H4 (cell line): ENCODE measurements at regions not wholly inside any gene's neighbourhood (a gene's known extent, or its start where the extent isn't known, plus 50 kb on each side); places are given as distances from the start of the nearest gene placed in this dataset.
"Not testable (repeated sequence)": the region's sequence is repeated elsewhere in the genome, so short reads cannot be mapped to it uniquely, and the experiment has no call there.

ENCODE experiments used
- DNase-seq: peaks from one replicate; pipeline ENCODE4 v3.0.0-alpha.2; 2015; ENCODE audit warnings: low spot score

DNA sequence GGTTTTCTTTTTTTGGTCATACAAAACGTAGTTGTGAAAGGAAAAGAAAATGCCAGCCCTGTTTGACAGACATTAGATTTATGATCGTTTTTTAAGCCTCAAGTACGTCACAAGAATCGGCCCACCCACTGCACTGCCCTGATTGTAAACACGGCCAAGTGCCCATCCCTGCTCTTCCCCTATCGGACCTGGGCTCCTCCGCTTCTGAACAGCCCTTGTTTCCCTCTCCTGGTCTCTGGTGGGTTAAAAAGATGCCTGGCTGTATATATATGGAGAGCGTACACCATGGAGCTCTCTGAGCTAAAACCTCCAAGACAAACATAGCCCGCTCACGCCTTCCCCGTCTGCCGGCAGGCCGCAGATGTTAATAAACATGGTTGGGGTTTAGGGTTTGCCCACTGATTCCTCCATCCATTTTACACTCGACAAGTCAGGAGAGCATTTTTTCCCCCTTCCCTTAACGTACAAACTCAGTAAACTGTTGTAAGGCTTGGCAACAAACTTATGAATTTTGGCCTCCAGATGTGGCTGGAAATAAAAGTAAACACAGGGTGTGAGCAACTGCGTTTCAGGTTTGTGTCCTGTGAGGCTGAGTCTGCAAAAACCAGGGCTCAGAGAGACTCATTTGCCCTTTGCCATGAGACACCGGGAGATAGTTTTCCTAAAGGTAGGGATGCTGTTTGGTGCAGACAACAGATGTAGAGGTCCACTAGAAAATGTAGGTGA is 325.9 kb downstream of the SOX9 start:
- DNase-seq = no peak

DNA sequence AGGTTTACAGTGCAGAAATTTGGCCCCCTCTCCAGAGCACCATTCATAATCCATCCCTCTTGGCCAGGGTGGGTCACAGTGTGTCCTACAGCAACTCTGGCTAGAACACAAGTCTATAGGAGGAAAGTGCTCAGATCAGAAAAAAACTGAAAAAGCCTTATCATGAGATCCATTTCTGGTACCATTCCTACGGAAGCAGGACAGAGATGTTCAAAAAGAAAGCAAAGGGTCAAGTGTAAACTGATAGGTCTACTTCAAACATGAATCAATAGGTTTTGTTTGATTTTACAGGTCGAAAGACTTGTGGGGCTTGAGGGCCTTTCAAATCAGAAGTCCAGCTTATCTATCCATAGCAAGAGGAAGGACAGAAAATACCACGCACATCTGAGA is 326.4 kb downstream of the SOX9 start:
- DNase-seq = no peak

DNA sequence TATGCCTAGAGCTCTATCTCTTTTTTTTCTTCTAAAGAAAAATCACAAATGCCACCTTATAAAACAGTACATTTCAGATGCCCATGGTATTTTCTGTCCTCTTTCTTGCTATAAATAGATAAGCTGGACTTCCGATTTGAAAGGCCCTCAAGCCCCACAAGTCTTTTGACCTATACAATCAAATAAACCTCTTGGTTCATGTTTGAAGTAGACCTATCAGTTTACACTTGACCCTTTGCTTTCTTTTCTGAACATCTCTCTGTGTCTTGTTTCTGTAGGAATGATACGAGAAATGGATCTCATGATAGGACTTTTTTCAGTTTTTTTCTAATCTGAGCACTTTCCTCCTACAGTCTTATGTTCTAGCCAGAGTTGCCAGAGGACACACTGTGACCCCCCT is 327.2 kb downstream of the SOX9 start:
- no peak for DNase-seq

DNA sequence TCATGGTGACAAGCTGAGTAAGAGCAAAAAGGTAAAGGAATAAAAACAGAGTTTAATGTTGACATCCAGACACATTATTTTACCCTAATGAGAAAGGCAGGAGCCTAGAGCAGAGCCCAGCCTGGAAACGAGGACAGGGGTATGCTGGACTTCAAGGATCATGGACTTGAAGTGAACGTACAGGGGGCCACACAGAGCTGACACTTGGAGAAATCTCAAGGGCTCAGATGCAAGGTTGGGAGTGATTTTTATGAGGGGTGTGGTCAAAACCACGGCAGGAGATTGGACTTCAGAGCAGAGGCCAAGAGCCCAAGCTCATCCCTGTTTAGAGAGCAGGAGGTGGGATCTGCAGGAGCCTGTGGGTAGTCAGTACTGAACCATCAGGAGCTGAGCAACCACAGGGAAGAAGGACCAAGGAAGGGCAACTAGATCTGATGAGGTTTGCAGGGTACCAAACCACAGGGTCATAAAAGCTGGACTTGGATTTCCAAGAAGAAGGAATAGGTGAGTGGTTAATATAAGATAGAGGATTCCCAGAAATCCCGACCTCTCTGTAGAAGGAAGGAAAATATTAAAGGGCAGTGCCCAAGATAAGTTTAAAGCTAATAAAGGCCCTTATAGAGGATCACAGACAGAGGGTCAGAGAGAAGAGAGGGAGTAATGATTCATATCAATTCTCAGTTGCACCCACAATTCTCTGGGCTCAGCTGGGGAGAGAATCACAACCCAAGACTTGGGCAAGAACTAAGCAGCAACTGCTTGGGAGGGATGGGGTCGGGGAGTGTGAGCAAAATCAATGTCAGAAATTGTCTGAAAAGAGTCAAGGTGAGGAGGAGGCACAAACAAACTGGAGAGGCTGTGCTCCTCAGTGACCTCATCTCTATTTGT is 331.7 kb downstream of the SOX9 start:
- no peak for DNase-seq

DNA sequence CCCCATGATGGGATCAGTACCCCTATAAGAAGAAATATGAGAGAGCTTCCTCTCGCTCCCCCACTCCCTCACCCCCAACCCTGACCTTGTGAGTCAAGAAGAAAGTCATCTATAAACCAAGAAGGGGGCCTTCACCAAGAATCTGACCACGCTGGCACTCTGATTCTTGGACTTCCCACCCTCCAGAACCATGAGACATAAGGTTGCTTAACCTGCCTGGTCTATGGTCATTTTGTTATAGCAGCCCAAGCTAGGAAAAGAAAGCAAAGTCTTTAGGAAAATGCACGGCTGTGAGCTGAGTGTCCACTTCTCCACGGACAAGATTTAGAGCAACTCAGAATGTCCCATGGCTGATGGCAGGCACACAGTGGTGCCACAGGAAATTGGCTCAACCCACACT is 333.5 kb downstream of the SOX9 start:
- DNase-seq = no peak

DNA sequence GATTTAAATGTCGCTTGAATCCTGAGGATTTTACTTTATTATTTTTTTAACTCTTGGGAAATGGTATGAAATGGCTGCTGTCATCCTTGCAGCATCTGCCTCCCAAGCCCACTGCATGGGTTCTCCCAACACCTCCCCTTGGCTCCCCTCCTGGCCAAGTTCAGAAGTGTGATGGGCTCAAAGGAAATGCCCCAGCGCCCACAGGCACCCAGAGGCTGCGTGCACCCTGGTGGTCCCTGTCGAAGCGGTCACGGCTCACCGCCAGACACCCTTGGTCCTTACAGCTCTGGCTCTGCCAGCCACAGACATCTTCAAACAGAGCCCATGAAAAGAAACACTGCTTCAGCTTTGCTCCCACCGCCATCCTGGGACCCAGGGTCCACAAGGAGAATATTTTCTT is 334.7 kb downstream of the SOX9 start:
- DNase-seq = no peak

DNA sequence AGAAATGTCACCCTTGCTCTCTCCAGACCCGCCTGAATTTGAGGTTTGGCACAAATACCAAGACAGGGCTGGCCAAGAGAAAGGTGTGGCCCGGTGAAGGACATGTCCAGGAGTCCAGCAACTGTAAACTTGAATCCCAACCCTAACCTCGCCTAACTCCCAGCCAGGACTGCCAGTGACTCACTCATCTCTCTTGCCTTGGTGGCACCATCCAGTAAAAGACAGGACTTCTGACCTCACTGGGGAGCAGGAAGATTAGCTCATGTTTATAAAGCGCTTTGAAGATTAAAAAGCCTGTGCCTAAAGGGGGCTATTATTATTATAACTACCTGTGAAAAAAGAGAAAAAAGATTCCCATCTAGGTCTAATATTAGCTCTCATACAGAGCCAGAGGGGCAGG is 335.3 kb downstream of the SOX9 start:
- peak; percentile 46 for DNase-seq

DNA sequence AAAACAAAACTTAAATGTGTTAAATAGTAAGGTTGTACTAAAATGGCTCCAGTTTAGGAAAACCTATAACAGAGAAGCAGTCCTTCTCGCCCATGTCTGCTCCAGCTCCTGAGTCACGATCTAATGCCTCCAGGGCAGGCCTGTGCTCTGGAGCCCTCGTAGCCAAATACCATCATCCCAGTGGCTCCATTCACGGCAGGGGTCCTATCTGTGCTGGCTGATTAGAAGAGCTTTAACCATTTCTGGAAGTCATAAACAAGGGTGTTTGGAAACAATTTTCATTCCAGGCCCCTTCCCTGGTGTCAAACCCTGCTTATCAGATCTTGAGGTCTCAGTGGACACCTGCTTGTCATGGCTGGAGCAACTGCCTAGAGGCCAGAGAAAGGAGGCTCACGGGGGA is 336.9 kb downstream of the SOX9 start:
- DNase-seq = no peak

DNA sequence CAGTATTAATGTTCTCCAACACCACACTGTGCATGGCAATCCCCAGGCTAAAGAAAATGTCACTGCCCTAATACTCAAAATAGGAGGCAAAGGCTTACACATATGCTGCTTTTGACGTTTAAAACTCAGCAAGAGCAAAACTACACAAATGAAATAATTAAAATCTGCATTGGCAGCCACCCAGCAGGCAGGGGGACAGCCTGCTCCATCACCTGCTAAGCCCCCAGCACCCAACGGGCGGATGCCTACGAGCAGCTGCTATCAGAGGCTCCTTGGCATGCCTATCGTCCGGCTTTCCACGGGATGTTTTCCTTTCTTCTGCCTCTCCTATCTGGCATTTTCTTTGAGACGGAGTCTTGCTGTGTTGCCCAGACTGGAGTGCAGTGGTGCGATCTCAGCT is 337.5 kb downstream of the SOX9 start:
- DNase-seq = no peak

DNA sequence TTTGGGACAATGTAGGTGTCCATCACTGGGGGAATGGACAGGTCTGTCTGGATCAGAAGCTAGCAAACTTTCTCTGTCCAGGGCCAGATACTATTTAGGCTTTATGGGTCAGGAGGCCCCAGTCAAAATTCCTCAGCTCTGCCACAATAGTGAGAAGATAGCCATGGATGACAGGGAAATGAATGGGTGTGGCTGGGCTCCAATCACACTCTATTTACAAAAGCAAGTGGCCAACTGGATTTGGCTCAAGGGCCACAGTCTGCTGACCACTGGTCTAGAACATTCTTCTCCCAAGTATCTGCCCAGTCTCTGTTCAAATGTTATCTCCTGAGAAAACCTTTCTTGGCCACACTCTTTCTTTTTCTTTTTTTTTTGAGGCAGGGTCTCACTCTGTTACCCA is 339.9 kb downstream of the SOX9 start:
- DNase-seq = no peak

DNA sequence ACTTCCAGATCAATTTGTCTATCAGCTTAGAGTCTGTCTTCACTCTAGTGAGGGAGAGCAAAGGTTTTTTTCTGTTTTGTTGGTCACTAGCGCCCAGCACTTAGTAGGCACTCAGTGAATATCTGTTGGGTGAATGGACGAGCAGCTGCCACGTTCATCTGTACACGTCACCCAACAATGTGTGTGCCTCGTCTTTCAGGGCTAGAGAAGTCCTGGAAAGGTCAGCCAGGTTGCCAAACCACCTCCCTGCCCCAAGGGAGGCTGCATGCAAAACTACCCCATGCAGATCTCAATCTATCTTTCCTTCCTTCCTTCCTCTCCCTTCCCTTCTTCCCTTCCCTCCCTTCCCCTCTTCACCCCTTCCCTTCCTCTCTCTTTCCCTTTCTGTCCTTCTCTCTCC is 340.9 kb downstream of the SOX9 start:
- DNase-seq = no peak

DNA sequence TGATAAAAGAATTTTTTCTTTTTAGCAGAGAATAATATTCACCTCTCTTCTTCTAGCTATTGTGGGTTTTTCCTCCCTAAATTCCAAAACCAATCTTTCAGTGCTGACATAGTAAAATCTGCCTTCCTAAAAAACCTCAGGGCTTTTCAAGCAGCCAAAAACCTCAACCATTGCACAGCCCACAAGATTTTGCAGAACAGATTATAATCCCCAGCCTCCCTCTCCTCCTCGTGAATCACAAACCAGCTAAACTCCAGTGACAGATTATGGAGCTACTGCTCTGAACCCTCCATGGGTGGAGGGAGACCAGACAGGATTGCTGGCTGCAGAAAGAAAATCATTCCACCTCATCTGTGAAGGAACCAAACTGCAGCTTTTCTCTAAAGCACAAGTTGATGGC is 341.6 kb downstream of the SOX9 start:
- no peak for DNase-seq

DNA sequence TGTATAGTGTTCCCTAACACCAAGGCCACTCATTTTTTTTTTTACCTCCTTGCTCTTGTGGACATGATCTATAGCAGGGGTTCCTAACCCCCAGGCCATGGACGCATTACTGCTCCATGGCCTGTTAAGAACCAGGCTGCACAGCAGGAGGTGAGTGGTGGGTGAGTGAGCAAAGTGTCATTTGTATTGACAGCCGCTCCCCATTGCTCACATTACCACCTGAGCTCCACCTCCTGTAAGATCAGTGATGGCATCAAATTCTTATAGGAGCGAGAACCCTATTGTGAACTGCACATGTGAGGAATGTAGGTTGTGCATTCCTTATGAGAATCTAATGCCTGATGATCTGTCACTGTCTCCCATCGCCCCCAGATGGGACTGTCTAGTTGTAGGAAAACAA is 342.0 kb downstream of the SOX9 start:
- DNase-seq = no peak

DNA sequence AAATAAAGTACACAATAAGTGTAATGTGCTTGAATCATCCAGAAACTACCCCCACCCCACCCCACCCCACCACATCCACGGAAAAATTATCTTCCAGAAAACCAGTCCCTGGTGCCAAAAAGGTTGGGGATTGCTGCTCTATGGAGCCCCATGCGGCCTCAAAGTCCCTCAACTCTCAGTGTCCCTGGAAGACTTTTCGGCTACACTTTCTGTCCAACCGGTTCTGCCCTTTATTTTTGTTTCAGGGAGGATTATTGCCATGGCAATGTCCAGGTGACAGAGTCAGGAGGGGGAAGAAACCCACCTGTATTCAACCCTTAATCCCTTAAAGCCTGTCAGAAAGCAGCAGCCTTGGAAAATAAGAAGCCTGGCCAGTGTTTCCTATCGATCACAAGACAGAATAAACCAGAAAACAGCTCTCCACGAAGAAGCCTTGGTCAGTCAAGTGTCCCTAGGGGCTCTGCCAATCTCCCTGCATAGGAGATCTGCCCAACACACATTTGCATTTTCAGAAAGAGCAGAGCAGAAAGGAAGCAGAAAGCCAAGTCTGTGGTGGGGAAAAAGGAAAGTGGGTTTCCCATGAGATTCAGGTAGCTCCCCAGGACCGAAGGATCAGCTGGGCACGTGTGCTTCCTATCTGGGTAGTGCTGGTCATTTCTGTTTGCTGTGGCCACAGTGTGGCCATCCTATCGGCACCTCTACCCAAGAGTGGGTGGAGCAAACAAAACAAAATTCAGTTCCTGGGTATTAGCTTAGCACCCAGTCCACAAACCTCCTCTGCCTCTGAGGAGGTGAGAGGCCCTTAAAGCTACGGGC is 342.7 kb downstream of the SOX9 start:
- no peak for DNase-seq

DNA sequence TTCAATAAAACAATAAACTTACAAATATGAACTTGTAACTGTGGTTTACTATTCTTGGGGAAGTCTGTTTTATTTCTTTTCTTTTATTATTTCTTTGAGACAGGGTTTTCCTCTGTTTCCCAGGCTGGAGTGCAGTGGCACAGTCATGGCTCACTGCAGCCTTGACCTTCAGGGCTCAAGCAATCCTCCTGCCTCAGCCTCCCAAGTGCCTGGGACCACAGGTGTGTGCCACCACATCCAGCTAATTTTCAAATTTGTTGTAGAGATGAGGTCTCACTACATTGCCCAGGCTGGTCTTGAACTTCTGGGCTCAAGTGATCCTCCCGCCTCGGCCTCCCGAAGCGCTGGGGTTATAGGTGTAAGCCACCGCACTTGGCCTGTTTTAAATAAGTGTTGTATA is 343.4 kb downstream of the SOX9 start:
- DNase-seq = not testable (repeated sequence)

DNA sequence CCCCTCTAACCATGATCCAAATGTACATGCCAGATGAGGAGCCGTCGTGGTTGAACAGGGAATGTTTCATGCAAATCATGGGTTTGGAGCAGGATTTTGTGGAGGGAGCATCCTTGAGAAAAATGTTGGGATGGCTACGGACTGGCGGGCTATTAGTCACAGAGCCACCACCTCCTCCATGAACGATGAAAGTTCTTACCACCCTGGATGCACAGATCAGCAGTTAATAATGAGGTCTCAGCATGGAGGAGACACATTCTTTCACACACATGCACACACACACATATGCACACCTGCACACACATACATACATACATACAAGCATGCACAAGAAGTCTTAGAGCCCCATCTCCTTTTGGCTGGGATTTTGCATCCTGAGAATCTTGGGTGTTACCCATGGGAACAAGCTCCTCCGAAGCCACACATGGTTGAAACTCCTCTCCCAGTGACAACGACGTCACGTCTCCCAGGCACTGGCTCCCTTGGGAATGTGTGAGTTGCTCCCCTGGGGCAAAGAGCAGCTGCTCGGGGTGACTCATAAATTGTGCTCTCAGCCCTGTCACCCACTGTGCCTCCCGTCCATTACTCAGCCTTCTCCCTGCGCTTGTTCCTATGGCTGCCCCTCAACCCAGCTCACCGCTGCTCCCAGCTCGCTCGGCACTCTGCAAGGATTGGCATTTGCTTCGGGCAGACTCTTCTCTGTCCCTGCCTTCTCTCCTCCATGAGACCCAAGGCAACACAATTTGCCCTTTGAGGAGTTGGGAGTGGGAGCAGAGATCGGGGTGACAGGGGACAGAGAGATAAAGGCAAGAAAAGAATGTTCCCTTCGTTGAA is 344.6 kb downstream of the SOX9 start:
- peak; percentile 88 for DNase-seq

DNA sequence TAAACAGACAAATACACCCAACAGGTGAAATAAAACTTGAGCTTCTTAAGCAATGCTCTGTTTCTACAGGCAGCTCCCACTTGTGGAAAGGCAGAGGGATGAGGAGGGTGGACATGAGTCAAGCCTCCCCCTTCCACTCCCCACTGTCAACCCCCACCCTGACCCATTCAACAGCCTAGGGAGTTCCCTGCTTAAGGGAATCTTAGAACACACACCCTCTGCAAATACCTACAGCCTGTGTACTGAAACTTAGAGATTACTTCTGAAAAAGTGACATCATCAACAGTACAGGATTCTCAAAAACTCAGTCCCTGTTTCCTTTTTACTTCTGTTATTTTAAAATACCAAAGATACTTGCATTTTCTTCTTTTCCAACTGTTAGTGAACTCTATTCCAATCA is 345.4 kb downstream of the SOX9 start:
- DNase-seq = peak; percentile 45

DNA sequence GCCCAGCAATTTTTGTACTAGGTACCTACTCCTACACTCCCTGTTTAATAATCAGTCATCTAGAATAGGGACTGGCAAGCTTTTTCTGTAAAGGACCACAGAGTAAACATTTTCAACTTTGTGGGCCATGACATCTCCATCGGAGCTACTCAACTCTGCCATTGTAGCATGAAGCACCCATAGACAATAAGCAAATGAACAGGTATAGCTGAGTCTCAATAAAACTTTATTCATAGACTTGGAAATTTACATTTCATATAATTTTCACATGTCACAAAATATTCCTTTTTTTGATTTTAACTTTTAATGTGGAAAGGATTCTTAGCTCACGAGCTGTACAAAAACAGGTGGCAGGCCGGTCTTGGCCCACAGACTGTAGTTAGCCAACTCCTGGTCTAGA is 345.8 kb downstream of the SOX9 start:
- no peak for DNase-seq

DNA sequence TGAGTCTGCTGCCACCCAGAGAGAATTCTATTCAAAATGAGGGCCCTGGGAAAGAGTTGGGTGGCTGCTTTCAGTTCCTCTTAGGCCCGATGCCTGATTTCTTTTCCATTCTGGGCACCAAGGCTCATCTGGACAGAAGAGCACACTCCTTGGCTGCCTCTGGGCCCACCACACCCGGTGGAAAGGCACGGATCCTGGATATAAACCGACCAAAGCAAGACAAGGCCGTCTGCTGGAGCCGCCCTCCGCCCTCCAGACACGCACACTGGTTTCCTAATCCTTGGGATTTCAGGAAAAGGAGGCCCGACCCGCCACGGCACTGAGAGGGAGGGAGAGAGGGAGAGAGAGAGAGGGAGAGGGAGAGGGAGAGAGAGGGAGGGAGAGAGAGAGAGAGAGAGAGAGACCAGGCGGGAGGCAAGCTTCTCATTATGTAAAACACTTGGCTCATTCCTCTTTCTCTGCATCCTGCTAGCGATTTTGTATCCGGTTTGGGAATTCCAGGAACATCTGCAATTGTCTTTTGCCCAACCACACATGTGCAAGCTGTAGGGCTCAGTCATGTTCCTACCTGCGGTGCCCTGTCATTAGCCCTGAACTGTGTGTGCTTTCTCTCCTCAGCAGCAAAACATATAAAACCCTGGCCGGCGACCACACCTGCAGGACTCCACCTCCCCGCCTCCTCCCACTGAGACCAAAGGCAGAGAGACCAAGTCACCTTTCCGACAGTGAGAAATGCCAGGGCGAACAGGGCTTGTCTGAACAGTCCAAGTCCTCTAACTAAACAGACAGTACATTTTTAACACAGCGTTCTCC is 347.2 kb downstream of the SOX9 start:
- DNase-seq = no peak

DNA sequence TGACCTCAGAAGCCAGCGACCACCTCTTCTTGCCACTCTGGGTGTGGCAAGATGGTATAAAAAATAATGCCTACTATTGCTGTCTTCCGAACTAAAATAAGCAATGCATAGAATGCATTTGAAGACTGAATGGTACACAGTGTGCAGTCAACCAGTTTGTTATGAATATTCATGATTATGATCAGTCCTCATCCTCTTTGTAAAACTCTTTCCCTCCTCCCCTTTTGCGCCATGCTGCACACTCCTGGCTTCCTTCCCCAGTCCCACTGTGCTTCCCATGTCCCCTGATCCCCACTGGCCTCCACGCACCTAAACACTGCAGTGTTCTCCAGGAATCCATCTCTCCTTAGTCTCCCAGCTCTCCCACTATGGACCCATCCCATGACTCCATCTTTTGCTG is 348.0 kb downstream of the SOX9 start:
- no peak for DNase-seq
